ENCODE measurements at regions not wholly inside any gene's neighbourhood (a gene's known extent, or its start where the extent isn't known, plus 50 kb on each side); places are given as distances from the start of the nearest gene placed in this dataset.

DNA sequence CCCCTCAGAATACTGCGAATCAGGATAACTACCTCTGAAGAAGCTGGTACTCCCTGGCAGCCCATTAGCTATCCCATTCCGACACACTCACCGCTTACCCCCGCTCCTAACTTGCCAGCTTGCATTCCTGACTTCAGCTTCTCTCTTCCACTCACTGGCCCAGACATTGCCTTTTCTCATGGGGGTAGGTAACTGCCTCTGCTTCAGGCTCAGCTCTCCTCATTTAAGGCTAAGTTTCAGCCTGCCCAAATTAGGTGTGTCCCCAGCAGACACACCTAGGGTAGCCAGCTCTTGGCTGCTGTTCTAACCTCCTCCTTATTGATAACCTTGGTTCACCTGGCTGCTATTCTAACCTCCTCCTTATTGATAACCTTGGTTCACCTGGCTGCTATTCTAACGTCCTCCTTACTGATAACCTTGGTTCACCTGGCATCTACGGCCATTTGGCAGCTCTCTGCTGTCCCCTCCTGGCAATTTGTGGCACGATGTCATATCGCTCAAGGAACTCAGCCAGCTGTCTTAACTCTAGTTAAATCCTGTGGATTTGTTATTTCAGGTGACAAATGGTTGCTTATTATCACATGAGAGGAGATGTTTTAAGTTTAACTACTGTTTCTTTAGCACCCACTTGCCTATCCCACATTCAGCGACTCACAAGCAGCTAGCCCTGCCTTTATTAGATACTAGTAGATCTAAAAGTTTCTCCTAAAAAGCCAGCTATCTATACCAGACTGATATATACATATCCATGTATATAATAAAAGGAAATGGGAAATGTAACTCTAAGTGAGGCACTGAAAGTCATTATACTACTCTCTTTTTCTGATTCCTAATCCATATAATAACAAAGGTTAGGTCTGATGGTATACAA, 106.5 kb upstream of the ACP3 start:
- TF ChIP-seq TARDBP (IDR thresholded peaks at IDR 0.05) (no peak), ZNF384 (IDR thresholded peaks at IDR 0.05) (no peak)
